ENCODE measurements at regions not wholly inside any gene's neighbourhood (a gene's known extent, or its start where the extent isn't known, plus 50 kb on each side); places are given as distances from the start of the nearest gene placed in this dataset.

DNA sequence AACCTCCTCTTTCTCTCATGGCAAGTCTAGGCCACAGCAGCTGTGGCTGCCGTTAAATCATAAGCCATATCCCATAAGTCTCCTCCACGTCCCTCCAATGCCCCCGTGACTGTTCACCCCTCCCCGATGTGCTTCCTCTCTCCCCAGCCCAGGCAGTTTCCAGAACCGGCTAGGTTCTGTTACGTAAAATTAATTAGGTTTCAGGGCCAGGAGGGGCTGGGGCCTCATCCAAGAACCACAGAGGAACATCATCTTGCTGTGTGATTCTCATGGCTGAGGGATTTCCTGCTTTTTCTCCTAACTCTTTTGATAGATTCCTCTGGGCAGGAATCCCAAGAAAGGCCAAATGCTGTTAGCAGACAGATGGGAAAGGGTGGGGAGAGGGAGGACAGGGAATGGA is 141.8 kb upstream of the AJAP1 start:
- TF ChIP-seq FOXA1 (IDR thresholded peaks at IDR 0.05) (no peak), FOXK2 (IDR thresholded peaks at IDR 0.05) (no peak), BHLHE40 (IDR thresholded peaks at IDR 0.05; ENCODE audit: borderline replicate concordance) (no peak), ELF4 (IDR thresholded peaks at IDR 0.05) (no peak), SUZ12 (IDR thresholded peaks at IDR 0.05) (no peak), FOXM1 (IDR thresholded peaks at IDR 0.05; ENCODE audit: borderline replicate concordance) (no peak), ARNT (IDR thresholded peaks at IDR 0.05) (no peak), ZNF384 (IDR thresholded peaks at IDR 0.05) (no peak), L3MBTL2 (conservative IDR thresholded peaks at IDR 0.05) (no peak), NFRKB (IDR thresholded peaks at IDR 0.05) (no peak), LEF1 (IDR thresholded peaks at IDR 0.05; ENCODE audit: borderline replicate concordance) (no peak), HDGF (IDR thresholded peaks at IDR 0.05; ENCODE audit: borderline replicate concordance) (no peak), SP1 (IDR thresholded peaks at IDR 0.05) (no peak), CTBP1 (IDR thresholded peaks at IDR 0.05; ENCODE audit: borderline replicate concordance) (no peak), TARDBP (IDR thresholded peaks at IDR 0.05) (no peak)
- TF ChIP-seq, protein P1, sequence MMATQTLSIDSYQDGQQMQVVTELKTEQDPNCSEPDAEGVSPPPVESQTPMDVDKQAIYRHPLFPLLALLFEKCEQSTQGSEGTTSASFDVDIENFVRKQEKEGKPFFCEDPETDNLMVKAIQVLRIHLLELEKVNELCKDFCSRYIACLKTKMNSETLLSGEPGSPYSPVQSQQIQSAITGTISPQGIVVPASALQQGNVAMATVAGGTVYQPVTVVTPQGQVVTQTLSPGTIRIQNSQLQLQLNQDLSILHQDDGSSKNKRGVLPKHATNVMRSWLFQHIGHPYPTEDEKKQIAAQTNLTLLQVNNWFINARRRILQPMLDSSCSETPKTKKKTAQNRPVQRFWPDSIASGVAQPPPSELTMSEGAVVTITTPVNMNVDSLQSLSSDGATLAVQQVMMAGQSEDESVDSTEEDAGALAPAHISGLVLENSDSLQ (IDR thresholded peaks at IDR 0.05) = no peak
- DNase-seq (ENCODE audit: extremely low spot score) = no peak
- CTCF ChIA-PET = no interaction called here
- POLR2A ChIA-PET = no interaction called here

DNA sequence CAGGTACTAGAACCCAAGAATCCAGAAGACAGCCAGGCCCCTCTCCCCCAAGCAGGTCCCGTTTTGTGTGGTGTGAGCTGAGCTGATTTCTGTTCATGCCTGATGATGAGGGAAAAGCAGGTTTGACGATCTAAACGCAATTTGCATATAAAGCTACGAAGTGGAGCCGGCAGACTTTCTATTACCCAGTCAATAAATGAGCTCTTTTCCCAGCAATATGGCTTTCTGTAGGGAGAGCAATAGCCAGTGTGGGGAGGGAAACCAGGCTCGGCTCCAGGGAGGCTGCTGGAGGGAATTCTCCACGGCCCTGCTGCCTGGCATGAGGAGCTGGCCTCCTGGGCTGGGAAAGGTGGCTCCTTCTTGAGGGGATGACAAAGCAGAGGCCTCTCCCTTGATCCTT is 140.7 kb upstream of the AJAP1 start:
- POLR2A ChIA-PET = no interaction called here
- DNase-seq (ENCODE audit: extremely low spot score) = no peak
- CTCF ChIA-PET = no interaction called here
- TF ChIP-seq ARNT (IDR thresholded peaks at IDR 0.05) (no peak), BHLHE40 (IDR thresholded peaks at IDR 0.05; ENCODE audit: borderline replicate concordance) (no peak), FOXK2 (IDR thresholded peaks at IDR 0.05) (no peak), TARDBP (IDR thresholded peaks at IDR 0.05) (no peak), HDGF (IDR thresholded peaks at IDR 0.05; ENCODE audit: borderline replicate concordance) (no peak), L3MBTL2 (conservative IDR thresholded peaks at IDR 0.05) (no peak), FOXA1 (IDR thresholded peaks at IDR 0.05) (no peak), ELF4 (IDR thresholded peaks at IDR 0.05) (no peak), SP1 (IDR thresholded peaks at IDR 0.05) (no peak), SUZ12 (IDR thresholded peaks at IDR 0.05) (no peak)
- TF ChIP-seq, protein P1 (IDR thresholded peaks at IDR 0.05) = no peak

DNA sequence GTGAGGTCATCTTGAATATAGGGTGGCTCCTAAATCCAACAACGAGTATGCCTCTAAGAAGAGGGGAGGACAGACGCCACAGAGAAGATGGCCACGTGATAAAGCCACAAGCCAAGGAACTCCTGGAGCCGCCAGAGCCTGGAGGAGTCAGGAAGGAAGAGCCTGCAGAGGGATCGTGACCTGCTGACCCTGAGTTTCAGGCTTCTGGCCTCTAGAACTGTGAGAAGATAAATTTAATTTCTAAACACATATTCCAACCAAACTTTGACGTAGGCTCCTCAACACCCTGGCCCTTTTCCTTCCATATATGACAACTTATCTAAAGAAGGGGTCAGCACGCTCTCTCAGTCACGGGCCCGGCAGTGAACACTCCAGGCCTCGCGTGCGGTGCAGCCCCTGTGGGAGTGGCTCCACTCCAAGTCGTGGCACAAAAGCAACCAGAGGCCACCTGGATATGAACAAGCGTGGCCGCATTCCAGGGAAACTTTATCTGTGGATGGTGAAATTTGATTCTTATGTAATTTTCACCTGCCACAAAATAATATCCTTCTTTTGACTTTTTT is 138.6 kb upstream of the AJAP1 start:
- no peak for TF ChIP-seq L3MBTL2 (conservative IDR thresholded peaks at IDR 0.05)
- no peak for TF ChIP-seq TARDBP (IDR thresholded peaks at IDR 0.05)
- no peak for TF ChIP-seq SP1 (IDR thresholded peaks at IDR 0.05)
- no peak for TF ChIP-seq ELF4 (IDR thresholded peaks at IDR 0.05)
- ChIA-PET CTCF (no interaction called here), POLR2A (no interaction called here)
- DNase-seq (ENCODE audit: extremely low spot score) = no peak

DNA sequence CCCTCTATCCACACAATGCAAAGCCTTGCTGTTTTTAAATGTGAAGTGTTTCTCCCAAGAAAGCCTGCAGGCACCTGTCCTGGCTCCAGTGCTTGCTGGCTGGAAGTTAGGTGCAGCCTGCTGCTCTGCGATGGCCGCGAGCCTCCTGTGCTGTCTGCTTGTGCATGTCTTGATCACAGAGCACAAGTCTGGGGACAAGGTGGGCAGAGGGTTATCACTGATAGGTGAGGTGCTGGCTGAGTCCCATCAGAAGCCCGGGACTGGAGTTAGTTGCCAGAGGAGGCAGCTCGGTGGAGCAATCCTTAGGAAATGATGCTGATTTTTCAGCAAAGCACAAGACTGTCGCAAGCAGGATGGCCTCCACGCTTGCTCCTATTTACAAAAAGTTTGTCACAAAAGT is 137.8 kb upstream of the AJAP1 start:
- CTCF ChIA-PET = no interaction called here
- POLR2A ChIA-PET = no interaction called here
- DNase-seq (ENCODE audit: extremely low spot score) = no peak
- no peak for TF ChIP-seq FOXM1 (IDR thresholded peaks at IDR 0.05; ENCODE audit: borderline replicate concordance)
- no peak for TF ChIP-seq HDGF (IDR thresholded peaks at IDR 0.05; ENCODE audit: borderline replicate concordance)
- no peak for TF ChIP-seq BHLHE40 (IDR thresholded peaks at IDR 0.05; ENCODE audit: borderline replicate concordance)
- TF ChIP-seq, protein P1 (IDR thresholded peaks at IDR 0.05) = no peak
- TF ChIP-seq CTBP1 (IDR thresholded peaks at IDR 0.05; ENCODE audit: borderline replicate concordance) = no peak
- no peak for TF ChIP-seq FOXA1 (IDR thresholded peaks at IDR 0.05)
- TF ChIP-seq ELF4 (IDR thresholded peaks at IDR 0.05) = no peak
- TF ChIP-seq ZNF384 (IDR thresholded peaks at IDR 0.05) = no peak

DNA sequence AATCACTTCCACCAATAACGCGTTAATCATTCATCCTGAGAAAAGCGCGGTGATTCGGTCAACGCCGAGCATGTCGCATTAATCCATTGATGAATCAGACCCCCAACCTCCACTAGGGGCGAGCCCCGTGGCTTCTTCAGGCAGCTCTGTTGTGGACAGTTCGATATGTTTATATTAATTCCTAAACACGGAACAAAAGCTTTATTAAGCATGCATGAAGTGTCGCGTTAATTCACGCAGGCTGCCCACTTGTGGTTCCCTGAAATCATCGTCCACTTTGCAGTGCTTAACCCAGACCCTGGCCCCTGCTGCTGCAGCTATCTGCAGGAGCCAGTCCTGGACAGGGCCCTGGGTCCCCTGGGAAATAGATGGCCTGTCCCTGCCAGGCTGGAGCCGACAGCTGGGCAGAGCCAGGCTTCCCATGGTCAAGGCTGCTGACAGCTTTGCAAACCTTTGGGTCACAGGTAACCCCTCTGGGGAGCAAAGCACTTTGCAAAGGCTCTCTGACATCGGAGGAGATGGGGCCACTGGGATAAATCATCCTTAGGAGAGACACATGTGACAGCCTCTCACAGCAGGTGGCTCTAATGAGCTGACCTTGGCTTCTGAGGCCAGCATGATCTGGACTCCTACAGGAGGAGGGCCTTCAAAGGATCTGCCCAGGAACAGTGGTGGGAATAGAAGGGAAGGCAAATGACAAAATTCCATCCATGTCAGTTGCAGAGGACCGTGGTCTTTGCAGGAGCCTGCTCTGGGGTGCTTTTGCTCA is 137.0 kb upstream of the AJAP1 start:
- CTCF ChIA-PET = no interaction called here
- DNase-seq (ENCODE audit: extremely low spot score) = no peak
- no peak for TF ChIP-seq FOXM1 (IDR thresholded peaks at IDR 0.05; ENCODE audit: borderline replicate concordance)
- POLR2A ChIA-PET = no interaction called here

DNA sequence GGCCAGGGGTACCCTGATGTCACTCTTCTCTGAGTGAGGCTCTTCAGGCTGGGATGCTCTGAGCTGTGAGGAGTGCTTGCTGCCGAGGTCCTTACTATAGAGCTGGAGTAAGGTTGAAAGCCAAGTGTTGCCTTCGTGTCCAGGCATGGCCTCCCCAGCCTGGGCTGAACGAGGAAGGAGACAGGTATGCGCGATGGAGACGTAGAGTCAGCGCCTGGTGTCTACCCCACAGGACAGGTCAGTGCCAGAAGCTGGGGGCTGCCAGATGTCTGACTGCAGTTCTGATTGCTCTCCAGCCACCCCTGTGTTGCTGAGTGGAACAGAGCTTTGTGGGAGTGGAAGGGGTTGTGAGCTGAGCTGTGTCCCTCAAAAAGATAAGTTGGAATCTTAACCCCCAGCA is 135.8 kb upstream of the AJAP1 start:
- TF ChIP-seq BHLHE40 (IDR thresholded peaks at IDR 0.05; ENCODE audit: borderline replicate concordance) (no peak), ZNF384 (IDR thresholded peaks at IDR 0.05) (no peak), HDGF (IDR thresholded peaks at IDR 0.05; ENCODE audit: borderline replicate concordance) (no peak), ARNT (IDR thresholded peaks at IDR 0.05) (no peak), SUZ12 (IDR thresholded peaks at IDR 0.05) (no peak), CTBP1 (IDR thresholded peaks at IDR 0.05; ENCODE audit: borderline replicate concordance) (no peak), LEF1 (IDR thresholded peaks at IDR 0.05; ENCODE audit: borderline replicate concordance) (no peak), NFRKB (IDR thresholded peaks at IDR 0.05) (no peak), TARDBP (IDR thresholded peaks at IDR 0.05) (no peak), FOXK2 (IDR thresholded peaks at IDR 0.05) (no peak), FOXA1 (IDR thresholded peaks at IDR 0.05) (no peak), L3MBTL2 (conservative IDR thresholded peaks at IDR 0.05) (no peak), FOXM1 (IDR thresholded peaks at IDR 0.05; ENCODE audit: borderline replicate concordance) (no peak)
- TF ChIP-seq, protein P1 (IDR thresholded peaks at IDR 0.05) = no peak
- POLR2A ChIA-PET = no interaction called here
- CTCF ChIA-PET = no interaction called here
- DNase-seq (ENCODE audit: extremely low spot score) = no peak
